ENCODE measurements at regions not wholly inside any gene's neighbourhood (a gene's known extent, or its start where the extent isn't known, plus 50 kb on each side); places are given as distances from the start of the nearest gene placed in this dataset.

- no peak for TF ChIP-seq CBX5 (IDR thresholded peaks at IDR 0.05; ENCODE audit: low read depth)
- TF ChIP-seq NFYB (IDR thresholded peaks at IDR 0.05; ENCODE audit: insufficient read depth, low read depth, low read length), result no peak
- no peak for TF ChIP-seq SIN3A (IDR thresholded peaks at IDR 0.05; ENCODE audit: low read depth, low read length)
- no peak for TF ChIP-seq POLR2AphosphoS5 (IDR thresholded peaks at IDR 0.05; ENCODE audit: low read length)
- no peak for TF ChIP-seq CTCF (IDR thresholded peaks at IDR 0.05 in 2 of 3, conservative IDR thresholded peaks at IDR 0.05 in 1 of 3; ENCODE audit: control insufficient read depth in 2 of 3, extremely low read depth in 1 of 3, insufficient read depth in 1 of 3, low read depth in 3 of 3, low read length in 3 of 3)
- no peak for TF ChIP-seq NR2C2 (IDR thresholded peaks at IDR 0.05; ENCODE audit: borderline replicate concordance, control insufficient read depth, insufficient read length, low read depth)
- no peak for TF ChIP-seq E2F8 (IDR thresholded peaks at IDR 0.05; ENCODE audit: low read depth, partially characterized antibody)
- no peak for TF ChIP-seq EP300 (IDR thresholded peaks at IDR 0.05; ENCODE audit: borderline replicate concordance in 1 of 2, control insufficient read depth in 1 of 2, low read depth in 2 of 2, low read length in 2 of 2)
These were observed 136.7 kb downstream of the MACROH2A1 start for GRCh38 chr5:135262364-135262763.
